ENCODE measurements at regions not wholly inside any gene's neighbourhood (a gene's known extent, or its start where the extent isn't known, plus 50 kb on each side); places are given as distances from the start of the nearest gene placed in this dataset.

GRCh38 chr3:84820126-84820525 is 138.7 kb upstream of the CADM2 start:
- no peak for TF ChIP-seq CTCF (IDR thresholded peaks at IDR 0.05; ENCODE audit: low read depth, low read length)
- no peak for DNase-seq (ENCODE audit: low read depth in 2 of 2)
- H3K4me3 ChIP-seq (replicated peaks in 1 of 2; ENCODE audit: low read depth in 2 of 2, low read length in 2 of 2) = no peak overlapping the region

GRCh38 chr3:84820906-84821305 is 137.9 kb upstream of the CADM2 start:
- TF ChIP-seq CTCF (IDR thresholded peaks at IDR 0.05; ENCODE audit: low read depth, low read length) = no peak
- DNase-seq (ENCODE audit: low read depth in 2 of 2) = no peak
- H3K4me3 ChIP-seq (replicated peaks in 1 of 2; ENCODE audit: low read depth in 2 of 2, low read length in 2 of 2) = no peak overlapping the region

GRCh38 chr3:84825817-84826216 is 133.0 kb upstream of the CADM2 start:
- TF ChIP-seq CTCF (IDR thresholded peaks at IDR 0.05; ENCODE audit: low read depth, low read length) = no peak
- DNase-seq (ENCODE audit: low read depth in 2 of 2) = no peak
- H3K4me3 ChIP-seq (replicated peaks in 1 of 2; ENCODE audit: low read depth in 2 of 2, low read length in 2 of 2) = no peak overlapping the region

GRCh38 chr3:84830476-84830875 is 128.3 kb upstream of the CADM2 start:
- DNase-seq (ENCODE audit: low read depth in 2 of 2) = no peak
- H3K4me3 ChIP-seq (replicated peaks in 1 of 2; ENCODE audit: low read depth in 2 of 2, low read length in 2 of 2) = no peak overlapping the region
- no peak for TF ChIP-seq CTCF (IDR thresholded peaks at IDR 0.05; ENCODE audit: low read depth, low read length)

- no peak for TF ChIP-seq CTCF (IDR thresholded peaks at IDR 0.05; ENCODE audit: low read depth, low read length)
- no peak overlapping the region for H3K4me3 ChIP-seq (replicated peaks in 1 of 2; ENCODE audit: low read depth in 2 of 2, low read length in 2 of 2)
- DNase-seq (ENCODE audit: low read depth in 2 of 2) = no peak
These were observed 123.4 kb upstream of the CADM2 start for GRCh38 chr3:84835366-84835765.

- no peak for DNase-seq (ENCODE audit: low read depth in 2 of 2)
- no peak overlapping the region for H3K4me3 ChIP-seq (replicated peaks in 1 of 2; ENCODE audit: low read depth in 2 of 2, low read length in 2 of 2)
- TF ChIP-seq CTCF (IDR thresholded peaks at IDR 0.05; ENCODE audit: low read depth, low read length) = no peak
These were observed 121.8 kb upstream of the CADM2 start for GRCh38 chr3:84836961-84837360.

- TF ChIP-seq CTCF (IDR thresholded peaks at IDR 0.05; ENCODE audit: low read depth, low read length) = no peak
These were observed 81.7 kb upstream of the CADM2 start for GRCh38 chr3:84877092-84877491.

More at GRCh38 chr3:84877092-84877491, 81.7 kb upstream of the CADM2 start:
- H3K4me3 ChIP-seq (replicated peaks in 1 of 2; ENCODE audit: low read depth in 2 of 2, low read length in 2 of 2) = no peak overlapping the region
- DNase-seq (ENCODE audit: low read depth in 2 of 2) = no peak

Measured in cardiac fibroblast (primary cell).